ENCODE measurements at regions not wholly inside any gene's neighbourhood (a gene's known extent, or its start where the extent isn't known, plus 50 kb on each side); places are given as distances from the start of the nearest gene placed in this dataset.

DNA sequence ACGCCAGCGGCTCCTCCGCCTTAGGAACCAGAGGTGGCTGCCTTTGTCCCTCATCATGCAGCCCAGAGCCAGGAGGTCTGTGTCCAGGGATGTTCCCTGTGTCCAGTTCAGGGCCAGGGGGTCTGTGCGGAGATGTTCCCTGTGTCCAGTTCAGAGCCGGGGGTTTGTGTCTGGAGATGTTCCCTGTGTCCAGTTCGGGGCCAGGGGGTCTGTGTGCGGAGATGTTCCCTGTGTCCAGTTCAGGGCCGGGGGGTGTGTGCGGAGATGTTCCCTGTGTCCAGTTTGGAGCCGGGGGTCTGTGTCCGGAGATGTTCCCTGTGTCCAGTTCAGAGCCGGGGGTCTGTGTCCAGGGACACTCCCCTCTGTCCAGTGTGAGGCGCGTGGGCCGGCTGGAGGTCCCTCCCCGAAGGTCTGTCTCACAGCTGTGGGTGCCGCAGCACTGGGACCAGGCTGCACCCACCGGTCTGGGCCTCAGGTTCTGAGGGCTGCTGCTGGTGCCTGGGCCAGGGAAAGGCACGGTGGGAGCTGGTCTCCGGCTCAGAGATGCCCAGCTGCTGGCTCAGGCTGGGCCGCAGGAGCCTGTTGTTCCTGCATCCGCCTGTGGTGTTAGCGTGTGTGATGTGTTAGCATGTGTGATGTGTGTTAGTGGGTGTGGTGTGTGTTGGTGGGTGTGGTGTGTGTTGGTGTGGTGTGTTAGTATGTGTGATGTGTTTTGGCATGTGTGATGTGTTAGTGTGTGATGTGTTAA is 67.9 kb upstream of the CFAP46 start:
- no peak overlapping the region for H3K4me3 ChIP-seq (ENCODE audit: low read depth, low read length)
- no peak for DNase-seq (ENCODE audit: low read depth)
- TF ChIP-seq, protein P1, sequence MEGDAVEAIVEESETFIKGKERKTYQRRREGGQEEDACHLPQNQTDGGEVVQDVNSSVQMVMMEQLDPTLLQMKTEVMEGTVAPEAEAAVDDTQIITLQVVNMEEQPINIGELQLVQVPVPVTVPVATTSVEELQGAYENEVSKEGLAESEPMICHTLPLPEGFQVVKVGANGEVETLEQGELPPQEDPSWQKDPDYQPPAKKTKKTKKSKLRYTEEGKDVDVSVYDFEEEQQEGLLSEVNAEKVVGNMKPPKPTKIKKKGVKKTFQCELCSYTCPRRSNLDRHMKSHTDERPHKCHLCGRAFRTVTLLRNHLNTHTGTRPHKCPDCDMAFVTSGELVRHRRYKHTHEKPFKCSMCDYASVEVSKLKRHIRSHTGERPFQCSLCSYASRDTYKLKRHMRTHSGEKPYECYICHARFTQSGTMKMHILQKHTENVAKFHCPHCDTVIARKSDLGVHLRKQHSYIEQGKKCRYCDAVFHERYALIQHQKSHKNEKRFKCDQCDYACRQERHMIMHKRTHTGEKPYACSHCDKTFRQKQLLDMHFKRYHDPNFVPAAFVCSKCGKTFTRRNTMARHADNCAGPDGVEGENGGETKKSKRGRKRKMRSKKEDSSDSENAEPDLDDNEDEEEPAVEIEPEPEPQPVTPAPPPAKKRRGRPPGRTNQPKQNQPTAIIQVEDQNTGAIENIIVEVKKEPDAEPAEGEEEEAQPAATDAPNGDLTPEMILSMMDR (conservative IDR thresholded peaks at IDR 0.05; ENCODE audit: low read depth, low read length): no peak

GRCh38 chr10:133009218-133009950 is 67.0 kb upstream of the CFAP46 start:
- DNase-seq (ENCODE audit: low read depth): no peak
- no peak overlapping the region for H3K4me3 ChIP-seq (ENCODE audit: low read depth, low read length)
- TF ChIP-seq, protein P1 (conservative IDR thresholded peaks at IDR 0.05; ENCODE audit: low read depth, low read length): no peak

DNA sequence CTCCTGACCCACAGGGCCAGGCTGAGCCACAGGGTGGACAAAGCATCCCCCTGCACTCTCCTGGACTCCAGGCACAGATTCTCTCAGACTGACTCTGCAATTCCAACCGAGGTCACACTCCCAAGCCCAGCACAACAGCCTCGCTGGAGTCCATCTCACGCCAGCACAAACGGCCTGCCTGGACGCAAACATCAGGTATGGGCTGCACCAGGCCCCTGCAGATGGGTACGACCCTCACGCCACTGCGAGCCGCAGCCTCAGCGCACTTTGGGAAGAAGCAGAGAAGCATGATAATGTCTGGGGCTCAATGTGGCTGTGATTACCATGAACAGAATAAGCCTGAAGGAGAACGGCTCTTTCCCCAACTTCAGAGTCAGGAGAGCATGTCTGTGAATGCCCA is 66.4 kb upstream of the CFAP46 start:
- TF ChIP-seq, protein P1 (conservative IDR thresholded peaks at IDR 0.05; ENCODE audit: low read depth, low read length): no peak
- H3K4me3 ChIP-seq (ENCODE audit: low read depth, low read length): no peak overlapping the region
- DNase-seq (ENCODE audit: low read depth): no peak

GRCh38 chr10:133008196-133008595 is 65.8 kb upstream of the CFAP46 start:
- no peak overlapping the region for H3K4me3 ChIP-seq (ENCODE audit: low read depth, low read length)
- TF ChIP-seq, protein P1 (conservative IDR thresholded peaks at IDR 0.05; ENCODE audit: low read depth, low read length): no peak
- no peak for DNase-seq (ENCODE audit: low read depth)

DNA sequence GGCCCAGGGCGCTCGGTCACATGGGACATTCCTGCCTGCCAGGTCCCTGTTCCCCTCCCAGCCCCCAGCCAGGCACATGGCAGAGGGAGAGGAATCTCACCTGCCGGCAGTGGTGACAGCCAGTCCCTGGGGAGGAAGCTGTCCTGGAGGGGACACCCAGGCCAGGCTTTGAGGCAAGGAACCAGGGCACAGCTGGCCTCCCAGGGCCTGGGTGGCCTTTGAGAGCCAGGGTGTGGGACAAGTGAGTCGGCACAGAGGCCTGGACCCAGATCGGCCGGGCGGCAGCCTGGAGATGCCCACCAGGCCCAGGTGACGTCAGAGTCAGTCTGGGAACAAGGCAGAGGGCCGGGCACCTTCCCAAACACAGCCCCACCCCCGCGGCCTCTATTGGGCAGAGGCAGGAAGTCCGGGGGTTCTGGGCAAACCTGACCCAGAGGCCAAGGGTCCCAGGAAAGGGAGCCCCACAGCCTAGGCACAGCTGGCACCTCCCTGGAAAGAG is 65.0 kb upstream of the CFAP46 start:
- no peak overlapping the region for H3K4me3 ChIP-seq (ENCODE audit: low read depth, low read length)
- TF ChIP-seq, protein P1 (conservative IDR thresholded peaks at IDR 0.05; ENCODE audit: low read depth, low read length): no peak
- no peak for DNase-seq (ENCODE audit: low read depth)

- no peak overlapping the region for H3K4me3 ChIP-seq (ENCODE audit: low read depth, low read length)
- TF ChIP-seq, protein P1 (conservative IDR thresholded peaks at IDR 0.05; ENCODE audit: low read depth, low read length): no peak
- DNase-seq (ENCODE audit: low read depth): no peak
Observed at GRCh38 chr10:133006806-133007205, 64.4 kb upstream of the CFAP46 start.
